Loucy (cell line): ENCODE measurements at regions not wholly inside any gene's neighbourhood (a gene's known extent, or its start where the extent isn't known, plus 50 kb on each side); places are given as distances from the start of the nearest gene placed in this dataset.

ENCODE experiments used
- H2AFZ ChIP-seq: fragments of 200-600 bp; sonication (generic); 2 replicates; pipeline ENCODE4 v1.6.0; 2016; ENCODE audit warnings: antibody characterized with exemption, mild to moderate bottlenecking, low read length, moderate library complexity
- H3F3A ChIP-seq: fragments of 200-600 bp; 2 replicates; pipeline ENCODE4 v1.6.0; 2016; ENCODE audit warnings: antibody characterized with exemption, low read depth, mild to moderate bottlenecking
- H3K27me3 ChIP-seq: fragments of 200-600 bp; sonication (generic); 2 replicates; pipeline ENCODE4 v1.6.1; 2014; ENCODE audit warnings: low read length, mild to moderate bottlenecking; ENCODE audit not compliant: insufficient read depth, poor library complexity, severe bottlenecking
- H3K36me3 ChIP-seq: fragments of 200-600 bp; sonication (generic); 2 replicates; pipeline ENCODE4 v1.6.1; 2016; ENCODE audit warnings: low read length; ENCODE audit not compliant: insufficient read depth
- H3K4me1 ChIP-seq: fragments of 200-600 bp; sonication (generic); 2 replicates; pipeline ENCODE4 v1.5.1; 2014; ENCODE audit warnings: low read length, mild to moderate bottlenecking; ENCODE audit not compliant: insufficient read depth, poor library complexity, severe bottlenecking
- H3K4me2 ChIP-seq: fragments of 200-600 bp; sonication (generic); 2 replicates; pipeline ENCODE4 v1.6.0; 2014; ENCODE audit warnings: antibody characterized with exemption, low read length, low read depth, mild to moderate bottlenecking; ENCODE audit not compliant: poor library complexity, severe bottlenecking
- H3K4me3 ChIP-seq: fragments of 200-600 bp; sonication (generic); 2 replicates; pipeline ENCODE4 v1.5.1; 2014; ENCODE audit warnings: low read length, mild to moderate bottlenecking, mixed read lengths; ENCODE audit not compliant: poor library complexity, severe bottlenecking
- H3K79me2 ChIP-seq: fragments of 200-600 bp; sonication (generic); 2 replicates; pipeline ENCODE4 v1.6.1; 2014; ENCODE audit warnings: low read length; ENCODE audit not compliant: insufficient read depth
- H3K9ac ChIP-seq: fragments of 200-600 bp; sonication (generic); 2 replicates; pipeline ENCODE4 v1.6.0; 2014; ENCODE audit warnings: mild to moderate bottlenecking, low read depth, low read length, moderate library complexity; ENCODE audit not compliant: poor library complexity, severe bottlenecking
- H3K9me2 ChIP-seq: fragments of 200-600 bp; sonication (generic); replicated peaks from 2 replicates; pipeline ENCODE4 v1.6.1; 2016; ENCODE audit warnings: low read depth, low read length, mixed read lengths
- H3K9me3 ChIP-seq: fragments of 200-600 bp; sonication (generic); 2 replicates; pipeline ENCODE4 v1.6.1; 2014; ENCODE audit warnings: mild to moderate bottlenecking, antibody characterized with exemption, low read length, low read depth; ENCODE audit not compliant: insufficient read depth
- H4K20me1 ChIP-seq: fragments of 200-600 bp; sonication (generic); 2 replicates; pipeline ENCODE4 v1.6.0; 2014; ENCODE audit warnings: antibody characterized with exemption, low read length, mild to moderate bottlenecking; ENCODE audit not compliant: insufficient read depth, poor library complexity, severe bottlenecking
- EZH2phosphoT487 ChIP-seq: fragments of 200-600 bp; IDR thresholded peaks from 2 replicates; pipeline ENCODE4 v1.6.1; 2018; ENCODE audit warnings: antibody characterized with exemption, mild to moderate bottlenecking, moderate library complexity, borderline replicate concordance
- TF ChIP-seq, protein P1 (sequence below): fragments of 200-600 bp; sonication (generic); conservative IDR thresholded peaks from 2 replicates; pipeline ENCODE4 v1.5.1; 2014; ENCODE audit warnings: mild to moderate bottlenecking, antibody characterized with exemption, low read length

- Histone ChIP-seq H3K4me3 (no peak overlapping the region), H3K9me2 (no peaks in the 10 kb centered on the region), H4K20me1 (no peaks in the 10 kb centered on the region), H3F3A (no peaks in the 10 kb centered on the region), H3K9me3 (no peaks in the 10 kb centered on the region), H3K4me1 (no peaks in the 10 kb centered on the region), H3K79me2 (no peaks in the 10 kb centered on the region), H3K27me3 (no peaks in the 10 kb centered on the region), H3K4me2 (no peak overlapping the region), H3K9ac (no peak overlapping the region), H3K36me3 (no peaks in the 10 kb centered on the region), H2AFZ (no peak overlapping the region)
- TF ChIP-seq, protein P1, sequence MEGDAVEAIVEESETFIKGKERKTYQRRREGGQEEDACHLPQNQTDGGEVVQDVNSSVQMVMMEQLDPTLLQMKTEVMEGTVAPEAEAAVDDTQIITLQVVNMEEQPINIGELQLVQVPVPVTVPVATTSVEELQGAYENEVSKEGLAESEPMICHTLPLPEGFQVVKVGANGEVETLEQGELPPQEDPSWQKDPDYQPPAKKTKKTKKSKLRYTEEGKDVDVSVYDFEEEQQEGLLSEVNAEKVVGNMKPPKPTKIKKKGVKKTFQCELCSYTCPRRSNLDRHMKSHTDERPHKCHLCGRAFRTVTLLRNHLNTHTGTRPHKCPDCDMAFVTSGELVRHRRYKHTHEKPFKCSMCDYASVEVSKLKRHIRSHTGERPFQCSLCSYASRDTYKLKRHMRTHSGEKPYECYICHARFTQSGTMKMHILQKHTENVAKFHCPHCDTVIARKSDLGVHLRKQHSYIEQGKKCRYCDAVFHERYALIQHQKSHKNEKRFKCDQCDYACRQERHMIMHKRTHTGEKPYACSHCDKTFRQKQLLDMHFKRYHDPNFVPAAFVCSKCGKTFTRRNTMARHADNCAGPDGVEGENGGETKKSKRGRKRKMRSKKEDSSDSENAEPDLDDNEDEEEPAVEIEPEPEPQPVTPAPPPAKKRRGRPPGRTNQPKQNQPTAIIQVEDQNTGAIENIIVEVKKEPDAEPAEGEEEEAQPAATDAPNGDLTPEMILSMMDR = no peak
- no peak for TF ChIP-seq EZH2phosphoT487
Measured at GRCh38 chr4:22253431-22253830, 262.4 kb downstream of the ADGRA3 start.

- Histone ChIP-seq H3K79me2 (no peaks in the 10 kb centered on the region), H3K9ac (no peak overlapping the region), H3K9me2 (no peaks in the 10 kb centered on the region), H3K4me3 (no peak overlapping the region), H3K4me1 (no peaks in the 10 kb centered on the region), H3K9me3 (no peaks in the 10 kb centered on the region), H3F3A (no peaks in the 10 kb centered on the region), H3K27me3 (no peaks in the 10 kb centered on the region), H3K4me2 (no peak overlapping the region), H2AFZ (no peak overlapping the region), H4K20me1 (no peaks in the 10 kb centered on the region), H3K36me3 (no peaks in the 10 kb centered on the region)
- TF ChIP-seq, protein P1 = no peak
- TF ChIP-seq EZH2phosphoT487 = no peak
Measured at GRCh38 chr4:22246847-22247246, 269.0 kb downstream of the ADGRA3 start.

GRCh38 chr4:22245294-22245693 lies 270.6 kb downstream of the ADGRA3 start:
- TF ChIP-seq EZH2phosphoT487 = no peak
- TF ChIP-seq, protein P1 = no peak
- Histone ChIP-seq H3K9me3 (no peaks in the 10 kb centered on the region), H3K27me3 (no peaks in the 10 kb centered on the region), H3K4me3 (no peak overlapping the region), H3K9me2 (no peaks in the 10 kb centered on the region), H3K4me1 (no peaks in the 10 kb centered on the region), H3K9ac (no peak overlapping the region), H3K79me2 (no peaks in the 10 kb centered on the region), H3F3A (no peaks in the 10 kb centered on the region), H2AFZ (no peak overlapping the region), H3K4me2 (no peak overlapping the region), H3K36me3 (no peaks in the 10 kb centered on the region), H4K20me1 (no peaks in the 10 kb centered on the region)
